Stimulated activated CD4-positive, alpha-beta T cell treated with anti-CD3 and anti-CD28 coated beads, Interleukin-15, amount 100 ng/mL, for 24 hours (primary cell): ENCODE measurements at regions not wholly inside any gene's neighbourhood (a gene's known extent, or its start where the extent isn't known, plus 50 kb on each side); places are given as distances from the start of the nearest gene placed in this dataset.

Source experiments
- DNase-seq: peaks from one replicate; pipeline ENCODE4 v3.0.0-alpha.2; 2020

- DNase-seq = no peak
Observed at GRCh38 chr14:78074561-78074960, 95.6 kb upstream of the NRXN3 start.

- DNase-seq = no peak
Observed at GRCh38 chr14:78075033-78075432, 95.1 kb upstream of the NRXN3 start.

- DNase-seq = no peak
Observed at GRCh38 chr14:78075555-78076277, 94.5 kb upstream of the NRXN3 start.

GRCh38 chr14:78081245-78081644 lies 88.9 kb upstream of the NRXN3 start:
- DNase-seq = no peak

- no peak for DNase-seq
Observed at GRCh38 chr14:78083837-78084236, 86.3 kb upstream of the NRXN3 start.

GRCh38 chr14:78086342-78086741 lies 83.8 kb upstream of the NRXN3 start:
- no peak for DNase-seq

GRCh38 chr14:78088916-78089315 lies 81.3 kb upstream of the NRXN3 start:
- DNase-seq = no peak

- no peak for DNase-seq
Observed at GRCh38 chr14:78090864-78091263, 79.3 kb upstream of the NRXN3 start.

- no peak for DNase-seq
Observed at GRCh38 chr14:78091361-78091760, 78.8 kb upstream of the NRXN3 start.

- no peak for DNase-seq
Observed at GRCh38 chr14:78092040-78092439, 78.1 kb upstream of the NRXN3 start.

- DNase-seq = no peak
Observed at GRCh38 chr14:78103271-78103670, 66.9 kb upstream of the NRXN3 start.

- DNase-seq = no peak
Observed at GRCh38 chr14:78104160-78104559, 66.0 kb upstream of the NRXN3 start.

- no peak for DNase-seq
Observed at GRCh38 chr14:78104655-78105054, 65.5 kb upstream of the NRXN3 start.

GRCh38 chr14:78106381-78106780 lies 63.8 kb upstream of the NRXN3 start:
- no peak for DNase-seq

GRCh38 chr14:78107166-78107565 lies 63.0 kb upstream of the NRXN3 start:
- DNase-seq = no peak

GRCh38 chr14:78119440-78119839 lies 50.7 kb upstream of the NRXN3 start:
- DNase-seq = no peak
